HG03469 (cell line): ENCODE measurements at regions not wholly inside any gene's neighbourhood (a gene's known extent, or its start where the extent isn't known, plus 50 kb on each side); places are given as distances from the start of the nearest gene placed in this dataset.

Experiments
- ATAC-seq: cut with Tn5 transposase; IDR thresholded peaks from one replicate; pipeline ENCODE4 v1.9.1; 2021; ENCODE audit warnings: mild to moderate bottlenecking, moderate library complexity, moderate number of reproducible peaks; ENCODE audit not compliant: unreplicated experiment

DNA sequence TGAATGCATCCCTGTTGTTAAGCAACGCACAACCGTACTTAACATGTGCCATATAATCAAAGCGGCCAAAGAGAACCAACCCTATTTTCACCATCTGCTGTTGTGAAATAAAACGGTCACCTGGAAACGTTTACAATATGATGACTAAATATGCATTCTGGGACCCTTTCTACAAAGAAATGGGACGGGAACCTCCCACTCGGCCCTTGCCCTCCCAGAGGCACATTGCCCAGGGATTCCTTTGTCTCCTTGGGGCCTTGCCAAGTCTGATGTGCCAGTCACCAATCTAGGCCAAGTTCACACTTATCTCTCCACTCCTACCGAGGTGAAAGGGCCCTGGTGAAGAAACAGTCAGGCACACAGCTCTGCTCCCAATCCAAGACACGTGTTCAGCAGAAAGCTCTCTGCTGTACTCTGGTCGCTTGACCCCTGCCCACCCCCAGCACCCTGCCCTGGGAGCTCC, 427.4 kb upstream of the JARID2 start:
- ATAC-seq = no peak

DNA sequence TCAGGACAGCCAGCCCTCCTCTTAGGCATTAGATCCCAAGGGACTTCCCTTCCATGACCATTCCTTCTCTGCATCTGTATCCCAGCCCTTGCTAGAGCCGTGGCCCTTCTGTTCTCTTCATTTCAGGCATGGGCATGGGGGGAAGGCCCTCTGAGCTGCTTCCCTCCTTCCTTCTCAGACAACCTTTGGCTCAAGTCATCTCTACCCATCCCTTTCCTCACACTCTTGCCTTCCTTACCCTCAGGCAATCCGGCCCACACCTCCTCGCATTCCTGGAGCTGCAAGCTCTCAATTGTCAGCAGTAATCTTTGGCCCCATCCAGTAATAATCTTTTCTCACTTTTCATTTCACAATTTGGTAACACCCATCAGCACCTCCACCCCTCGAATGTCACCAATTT, 426.9 kb upstream of the JARID2 start:
- no peak for ATAC-seq

DNA sequence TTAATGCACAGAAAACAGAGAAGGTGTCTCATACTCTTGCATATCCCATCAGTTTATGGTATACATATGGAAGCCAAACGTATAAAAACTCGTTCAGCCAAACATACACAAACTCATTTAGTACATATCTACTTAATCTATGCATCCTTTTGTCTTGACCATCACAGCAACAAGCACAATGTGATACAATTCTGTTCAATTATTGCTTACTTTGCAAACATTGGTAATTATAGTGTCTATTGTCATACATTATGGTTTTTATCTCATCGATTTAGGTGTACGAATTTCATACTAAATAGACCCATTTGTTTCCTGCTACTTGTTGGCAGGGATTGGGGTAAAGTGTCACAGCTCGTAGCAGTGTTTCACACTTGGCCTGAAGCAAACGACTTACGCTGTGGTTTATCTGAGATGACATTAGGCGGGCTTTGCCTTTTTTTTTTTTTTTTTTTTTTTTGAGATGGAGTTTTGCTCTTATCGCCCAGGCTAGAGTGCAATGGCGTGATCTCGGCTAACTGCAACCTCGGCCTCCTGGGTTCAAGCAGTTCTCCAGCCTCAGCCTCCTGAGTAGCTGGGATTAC, 425.9 kb upstream of the JARID2 start:
- ATAC-seq = no peak

DNA sequence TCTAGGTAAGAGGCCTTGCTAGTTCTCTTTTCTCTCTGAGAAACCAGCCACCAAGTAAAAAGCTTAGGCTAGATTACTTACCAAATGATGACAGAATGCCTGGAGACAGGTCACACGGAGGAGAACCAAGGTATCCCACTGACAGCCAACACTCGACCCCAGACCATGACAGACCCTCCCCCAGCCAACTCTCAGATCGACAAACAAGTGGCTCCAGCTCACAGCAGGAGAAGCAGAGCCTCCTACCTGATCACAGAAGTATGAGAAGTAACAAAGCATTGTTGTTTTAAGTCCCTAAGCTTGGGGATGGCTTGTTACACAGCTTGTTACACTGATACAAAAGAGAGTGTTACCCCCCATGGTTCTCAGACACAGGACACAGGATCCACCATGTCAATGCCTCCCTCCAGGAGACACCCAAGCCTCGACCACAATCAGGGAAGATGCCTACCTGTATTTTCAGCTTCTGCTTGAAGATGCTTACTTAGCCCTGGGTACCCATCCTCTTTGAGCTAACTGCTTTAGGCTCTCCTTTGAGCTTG, 423.8 kb upstream of the JARID2 start:
- ATAC-seq = no peak

DNA sequence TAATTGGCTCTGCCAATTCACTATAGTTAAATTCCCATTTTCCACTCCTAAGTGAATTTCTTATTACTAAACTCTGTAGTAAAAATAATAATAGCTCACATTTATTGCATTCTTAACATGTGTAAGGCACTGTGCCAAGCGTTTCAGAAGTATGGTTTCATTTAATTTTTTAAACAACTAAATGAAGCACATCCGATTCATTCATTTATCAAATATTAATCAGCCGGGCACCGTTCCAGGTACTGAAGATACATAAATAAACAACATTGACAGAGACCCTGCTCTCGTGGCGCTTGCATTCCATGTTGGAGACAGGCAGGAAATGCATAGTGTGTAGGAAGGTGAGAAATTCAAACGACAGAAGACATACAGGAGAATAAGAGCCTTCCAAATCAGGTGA, 423.2 kb upstream of the JARID2 start:
- ATAC-seq = no peak

DNA sequence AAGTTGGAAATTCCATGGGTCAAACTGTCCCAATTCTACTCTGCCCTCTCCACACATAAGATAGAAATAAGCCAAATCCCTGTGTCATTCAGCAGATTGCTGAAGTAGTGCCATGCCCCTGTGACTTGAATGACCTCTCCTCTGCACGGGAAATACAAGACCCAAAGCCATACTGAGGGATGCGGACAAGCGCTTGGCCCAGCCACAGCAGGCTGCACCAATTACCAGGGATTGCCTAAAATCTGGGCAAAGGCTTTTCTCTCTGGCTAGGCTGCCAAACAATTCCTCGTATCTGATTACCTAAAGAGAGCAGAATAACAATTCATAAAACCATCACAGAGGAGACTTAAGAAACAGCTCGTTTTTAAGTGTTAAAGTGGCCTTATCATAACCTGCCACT, 421.8 kb upstream of the JARID2 start:
- ATAC-seq = no peak

DNA sequence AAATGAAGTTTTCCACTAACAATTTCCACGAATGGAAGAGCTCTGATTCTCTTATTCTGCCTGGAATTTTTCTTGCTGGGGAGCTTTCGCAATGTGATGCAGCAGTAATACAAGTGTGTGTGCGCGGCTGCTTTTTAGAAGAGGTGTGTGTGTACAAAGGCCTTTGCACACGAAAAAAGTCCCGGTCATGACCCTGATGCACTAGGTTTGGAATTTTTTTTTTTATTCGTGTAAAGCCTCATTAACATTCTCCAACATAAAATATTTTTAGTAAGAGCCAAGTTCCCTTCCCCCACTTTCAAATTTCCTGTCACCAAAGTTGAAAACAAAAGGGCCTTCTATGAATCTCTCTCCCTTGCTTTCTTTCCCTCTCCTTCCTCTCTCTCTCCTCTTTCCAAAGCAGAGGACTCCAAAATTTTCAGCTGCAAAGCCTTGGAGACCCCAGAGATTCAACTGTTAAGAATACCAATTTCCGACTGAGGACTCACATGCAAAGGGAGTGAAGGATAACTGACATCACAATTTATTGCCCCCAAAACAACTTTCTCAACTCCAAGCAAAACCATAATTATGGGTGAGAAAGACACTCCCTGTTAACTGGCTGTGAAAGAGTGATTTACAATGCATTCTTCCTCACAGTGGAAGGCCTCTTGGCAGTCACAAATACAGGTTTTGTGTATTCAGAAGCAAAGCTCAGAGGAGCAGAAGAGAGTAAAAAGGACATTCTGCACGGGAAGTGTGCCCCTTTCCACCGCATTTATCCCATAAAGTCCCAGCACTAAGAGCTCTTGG, 421.2 kb upstream of the JARID2 start:
- no peak for ATAC-seq

DNA sequence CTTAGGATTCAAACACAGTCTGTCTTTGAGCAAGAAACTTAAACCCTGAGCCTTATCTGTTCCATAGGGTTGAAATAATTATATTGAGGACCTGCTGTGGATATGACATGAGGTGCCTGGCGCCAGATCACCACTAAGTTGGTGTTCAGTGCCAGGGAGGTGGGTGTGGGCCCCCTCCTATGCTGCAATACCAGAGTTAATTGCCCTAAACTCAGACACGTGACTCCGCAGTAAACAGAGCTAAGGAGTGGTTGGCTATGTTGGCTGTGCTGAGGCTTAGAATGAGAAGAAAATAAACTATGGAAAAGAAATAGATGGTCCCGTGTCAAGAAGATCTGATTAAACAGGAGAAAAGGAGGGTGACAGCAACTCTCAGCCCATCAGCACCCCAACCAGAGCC, 419.4 kb upstream of the JARID2 start:
- no peak for ATAC-seq

DNA sequence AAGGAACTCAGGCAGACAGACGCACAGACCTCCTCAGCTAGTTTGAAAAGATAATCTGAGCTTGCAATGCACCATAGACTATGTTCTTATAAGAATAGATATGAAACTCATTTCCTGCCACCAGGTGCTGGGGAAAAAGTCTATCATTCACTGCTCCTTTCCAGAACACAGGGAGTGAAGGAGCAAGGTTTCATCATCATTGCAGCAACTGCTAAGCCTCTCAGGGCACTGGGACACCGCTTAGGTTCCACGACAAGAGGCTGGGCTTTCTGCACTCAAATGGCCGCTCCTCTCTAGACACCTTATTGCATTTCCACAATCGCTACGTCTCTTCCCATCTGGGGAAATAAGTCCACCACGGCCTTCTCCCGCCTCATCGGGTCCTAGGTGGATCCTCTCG, 418.5 kb upstream of the JARID2 start:
- no peak for ATAC-seq

DNA sequence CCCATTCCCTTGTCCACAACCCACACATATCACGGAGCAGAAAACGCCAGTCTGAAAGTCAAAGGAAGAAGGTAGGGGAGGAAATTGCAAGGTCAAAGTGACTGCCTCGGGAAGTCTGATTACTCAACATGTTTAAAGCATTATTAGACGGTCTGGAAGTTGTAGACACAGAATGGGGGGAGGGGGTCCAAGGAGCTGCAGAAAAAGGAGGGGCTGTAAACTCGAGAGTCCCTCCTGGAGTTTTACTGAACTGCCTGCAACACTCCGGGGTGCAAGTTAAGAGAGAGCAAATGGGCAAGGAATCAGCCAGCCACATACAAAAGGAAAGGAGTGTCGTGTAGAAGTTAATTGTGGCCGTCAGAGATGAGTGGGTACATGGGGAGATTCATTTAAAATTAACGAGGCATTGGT, 417.7 kb upstream of the JARID2 start:
- ATAC-seq = no peak

DNA sequence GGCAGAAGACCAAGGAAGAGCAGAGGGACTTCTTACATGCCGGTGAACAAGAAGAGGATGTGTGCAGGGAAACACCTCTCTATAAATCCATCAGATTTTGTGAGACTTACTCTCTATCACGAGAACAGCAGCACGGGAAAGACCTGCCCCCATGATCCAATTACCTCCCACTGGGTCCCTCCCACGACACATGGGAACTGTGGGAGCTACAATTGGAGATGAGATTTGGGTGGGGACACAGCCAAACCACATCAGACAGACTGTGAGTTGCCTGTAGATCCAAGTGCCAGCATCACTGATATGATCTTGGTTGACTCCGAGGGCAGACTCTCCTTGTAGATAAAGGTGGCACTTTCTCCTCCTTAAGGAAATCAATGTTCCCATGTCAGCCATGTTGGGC, 414.8 kb upstream of the JARID2 start:
- ATAC-seq = no peak

DNA sequence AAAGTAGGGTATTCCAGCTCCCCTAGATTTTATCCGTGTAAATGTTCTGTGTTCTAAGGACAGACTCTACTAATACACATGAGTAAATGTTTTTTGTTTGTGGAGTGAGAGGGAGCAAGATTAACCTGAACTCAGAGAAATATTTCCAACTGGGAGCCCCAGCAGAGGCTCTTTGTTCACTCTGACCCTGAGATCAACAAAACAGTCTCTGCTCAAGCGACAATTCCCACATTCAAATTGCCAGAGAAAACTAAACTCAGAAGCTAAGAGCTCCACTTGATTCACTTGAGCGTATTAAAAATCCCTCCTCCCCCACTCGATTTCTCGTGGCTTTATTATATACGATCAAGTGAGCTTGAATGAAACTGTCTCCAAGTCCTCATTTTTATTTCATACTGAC, 413.9 kb upstream of the JARID2 start:
- no peak for ATAC-seq

DNA sequence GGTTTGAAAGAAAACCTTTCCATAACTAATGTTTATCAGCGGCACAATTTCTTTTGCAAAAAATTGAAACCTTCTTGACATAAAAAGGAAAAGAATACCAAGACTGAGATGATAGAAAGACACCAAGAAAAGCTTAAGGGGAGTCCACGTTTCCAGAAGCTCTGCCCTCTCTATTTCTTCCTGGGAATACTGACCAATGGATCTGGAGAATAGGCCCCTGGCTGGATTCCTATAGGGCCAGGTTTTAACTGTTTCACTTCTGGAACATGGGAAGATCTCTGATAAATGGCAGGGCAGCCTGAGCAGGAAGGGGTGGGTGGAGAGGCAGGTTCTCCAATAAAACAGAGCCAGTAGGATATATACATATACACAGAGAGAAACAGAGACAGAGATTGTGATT, 413.4 kb upstream of the JARID2 start:
- no peak for ATAC-seq

DNA sequence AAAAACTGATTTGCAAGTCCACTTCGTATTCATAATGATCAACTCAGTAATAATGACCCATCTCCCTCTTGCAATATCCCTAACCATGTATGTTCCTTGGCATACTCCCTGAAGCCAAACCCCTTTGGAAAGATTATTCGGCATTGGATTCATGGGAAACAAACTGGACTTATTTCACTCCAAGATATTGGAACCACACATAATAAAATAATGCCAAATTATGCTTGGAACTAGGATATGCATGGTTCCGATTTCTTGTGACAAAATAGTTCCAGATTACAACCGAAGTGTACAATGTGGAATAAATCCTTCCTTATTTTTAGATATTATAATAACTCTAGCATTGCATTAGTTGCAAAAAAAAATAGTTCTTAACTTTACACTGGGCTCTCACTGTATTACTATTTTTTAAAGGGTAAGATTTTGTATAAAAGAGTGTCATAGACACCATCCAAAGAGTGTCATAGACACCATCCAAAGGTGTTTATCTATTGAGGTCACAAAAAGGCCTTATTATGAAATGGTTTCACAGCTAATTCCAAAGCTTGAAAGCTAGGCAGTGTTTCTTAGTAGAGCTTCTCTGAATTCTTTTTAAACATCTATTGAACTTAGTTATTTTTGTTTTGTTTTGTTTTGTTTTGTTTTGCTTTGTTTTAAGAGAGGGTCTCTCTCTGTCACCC, 410.9 kb upstream of the JARID2 start:
- no peak for ATAC-seq

DNA sequence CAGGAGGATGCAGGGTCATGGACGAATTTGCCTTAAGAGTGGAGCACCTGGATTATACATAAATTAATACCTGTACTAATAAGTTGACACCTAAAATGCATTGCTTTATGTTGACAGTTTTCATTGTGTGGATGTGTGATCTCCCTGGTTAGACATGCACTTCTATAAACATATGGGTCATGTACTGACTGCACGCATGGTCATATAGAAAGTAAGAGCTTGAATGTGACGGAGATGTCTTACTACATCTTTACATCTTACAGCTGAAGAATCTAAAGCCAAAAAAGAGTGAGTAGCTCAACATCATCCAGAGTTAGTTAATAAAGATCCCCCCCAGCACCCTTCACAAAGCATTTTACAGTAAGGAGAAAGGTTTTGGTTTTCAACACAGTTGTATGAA, 408.4 kb upstream of the JARID2 start:
- no peak for ATAC-seq

DNA sequence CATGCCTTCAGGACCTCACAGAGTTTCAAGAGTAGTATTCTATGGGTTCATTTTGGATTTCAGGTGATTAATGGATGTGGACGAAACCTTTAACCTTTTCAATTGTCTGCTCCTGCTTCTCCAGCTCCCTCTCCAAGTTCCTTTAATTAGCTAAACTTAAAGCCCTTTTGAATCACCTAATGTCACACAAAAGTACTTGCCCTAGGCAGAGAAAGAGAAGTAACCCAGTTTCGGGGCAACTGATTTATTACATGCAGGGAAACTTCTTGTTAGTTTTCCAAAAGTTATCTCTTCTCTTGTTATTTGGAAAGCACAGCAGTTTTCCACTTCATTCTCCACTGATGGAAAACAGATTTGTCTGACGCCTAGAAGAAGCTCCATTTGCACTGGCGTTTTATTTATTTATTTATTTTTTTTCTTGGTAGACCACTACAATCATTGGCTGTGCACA, 407.7 kb upstream of the JARID2 start:
- no peak for ATAC-seq

DNA sequence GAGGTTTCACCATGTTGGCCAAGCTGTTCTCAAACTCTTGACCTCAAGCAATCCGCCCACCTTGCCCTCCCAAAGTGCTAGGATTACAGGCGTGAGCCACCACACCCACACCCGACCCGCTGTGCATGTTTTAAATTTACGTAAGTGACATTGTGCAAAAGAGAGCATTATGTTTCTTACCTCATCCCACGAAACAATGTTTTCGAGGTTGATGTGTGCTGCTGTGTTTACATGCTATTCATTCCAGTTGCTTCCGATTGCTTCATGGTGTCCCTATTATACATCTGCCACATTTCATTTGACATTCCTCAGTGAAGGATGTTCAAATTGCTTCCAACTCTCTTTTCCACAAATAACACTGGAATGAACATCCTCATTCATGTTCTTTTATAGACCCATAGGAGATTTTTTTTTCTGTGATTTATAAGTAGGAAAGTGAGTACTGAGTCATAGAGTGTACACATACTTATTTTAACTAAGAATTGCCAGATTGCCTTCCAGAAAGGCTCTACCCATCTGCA, 403.9 kb upstream of the JARID2 start:
- ATAC-seq = no peak

DNA sequence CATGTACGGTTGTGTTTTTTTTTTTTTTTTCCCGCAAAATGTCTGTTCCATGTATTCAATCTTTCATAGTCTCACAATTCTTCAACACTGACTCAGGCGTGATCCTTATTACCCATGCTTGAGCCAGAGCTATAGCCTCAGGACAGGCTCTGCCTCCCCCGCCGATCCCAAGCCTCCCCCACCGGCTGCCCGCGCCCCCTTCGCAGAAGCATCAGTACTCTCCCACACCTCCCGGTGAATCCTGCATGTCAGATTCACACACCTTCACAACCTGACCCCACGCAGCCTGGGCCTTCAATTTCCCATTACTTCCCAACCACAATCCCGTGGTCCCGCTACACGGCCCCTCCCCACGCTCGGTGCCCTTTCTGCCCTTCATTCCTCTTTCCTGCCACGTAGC, 401.5 kb upstream of the JARID2 start:
- ATAC-seq = no peak

DNA sequence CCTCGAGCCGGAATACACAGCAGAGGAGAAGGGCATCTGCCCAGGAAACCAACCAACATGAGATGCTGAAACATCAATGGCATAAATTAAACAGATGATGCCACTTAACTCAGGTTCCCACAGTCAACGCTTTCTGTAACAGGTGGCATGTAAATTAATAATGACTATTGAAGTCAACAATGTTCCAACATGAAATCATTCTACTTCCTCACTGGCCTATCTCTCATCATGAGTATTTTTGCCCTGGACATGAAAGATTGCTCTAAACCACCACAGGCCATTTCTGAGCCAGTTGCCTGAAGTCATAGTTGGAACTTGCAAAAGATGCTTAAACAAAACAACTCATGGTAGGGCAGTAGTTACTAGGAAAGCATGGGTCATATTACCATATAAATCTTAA, 397.9 kb upstream of the JARID2 start:
- no peak for ATAC-seq

DNA sequence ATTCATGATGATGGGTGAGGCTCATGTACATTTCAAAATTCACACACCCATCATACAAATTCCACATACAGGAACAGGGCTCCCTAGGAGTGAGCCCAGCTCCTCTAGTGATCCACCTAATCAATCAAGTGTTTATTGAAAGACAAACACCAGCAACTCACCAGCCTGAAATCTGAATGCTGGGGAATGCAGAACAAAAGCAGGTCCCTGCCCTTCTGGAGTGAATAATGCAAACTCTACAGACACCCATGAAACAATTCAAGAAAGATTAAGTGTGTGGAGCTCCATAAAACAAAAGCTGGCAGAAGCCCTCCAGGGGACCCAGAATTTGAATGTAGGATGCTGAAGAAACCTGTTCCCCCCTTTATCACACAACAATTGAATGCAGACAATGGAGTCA, 396.7 kb upstream of the JARID2 start:
- ATAC-seq = no peak

DNA sequence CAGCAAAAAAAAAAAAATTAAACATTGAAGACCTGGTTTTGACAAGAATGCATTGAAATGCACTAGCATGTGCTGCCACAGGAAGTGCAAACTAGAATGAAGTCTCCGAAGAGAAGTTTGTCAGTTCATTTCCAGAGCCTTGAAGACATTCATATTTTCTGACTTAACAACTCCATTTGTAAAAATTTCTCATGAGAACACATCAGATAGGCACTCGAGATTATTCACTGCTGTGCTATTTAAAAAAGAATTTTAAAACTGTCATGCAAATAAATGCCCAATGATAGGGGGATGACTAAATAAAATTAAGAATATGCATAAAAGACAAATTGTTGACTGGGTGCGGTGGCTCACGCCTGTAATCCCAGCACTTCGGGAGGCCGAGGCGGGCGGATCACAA, 394.6 kb upstream of the JARID2 start:
- no peak for ATAC-seq

DNA sequence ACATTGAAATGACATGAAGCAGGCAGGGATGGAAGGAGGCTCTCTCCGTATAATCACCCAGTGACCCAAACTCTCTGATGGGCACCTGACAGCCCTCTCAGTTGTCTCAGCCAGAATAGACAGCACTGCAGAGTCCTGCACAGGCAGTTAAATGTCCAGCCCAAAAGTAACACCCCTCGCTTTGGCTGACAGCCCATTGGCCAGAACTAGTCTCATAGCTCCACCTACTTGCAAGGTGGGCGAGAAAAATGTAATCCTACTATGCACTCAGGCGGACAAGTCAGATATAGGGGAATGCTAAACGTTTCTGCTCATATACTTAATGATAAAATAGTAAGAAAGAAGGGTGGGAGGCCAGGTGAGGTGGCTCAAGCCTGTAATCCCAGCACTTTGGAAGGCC, 393.5 kb upstream of the JARID2 start:
- no peak for ATAC-seq
